GM13976 (cell line): ENCODE measurements at regions not wholly inside any gene's neighbourhood (a gene's known extent, or its start where the extent isn't known, plus 50 kb on each side); places are given as distances from the start of the nearest gene placed in this dataset.

Source experiments
- DNase-seq: peaks from one replicate; pipeline ENCODE4 v3.0.0; 2012; ENCODE audit warnings: low spot score
- in situ Hi-C: fragments of 300-500 bp; cut with MboI; formaldehyde crosslinking; loops from one replicate; pipeline ENCODE4 v1.12.0; 2022; ENCODE audit warnings: low sequenced_read_pairs, mixed read lengths, inconsistent platforms; ENCODE audit not compliant: unreplicated experiment
- TF ChIP-seq, protein P1 (sequence below): IDR thresholded peaks from 2 replicates; pipeline ENCODE4 v1.5.1; 2012; ENCODE audit warnings: borderline replicate concordance, mild to moderate bottlenecking; ENCODE audit not compliant: insufficient read depth; ENCODE audit errors: extremely low read depth, missing control alignments, control extremely low read depth

DNA sequence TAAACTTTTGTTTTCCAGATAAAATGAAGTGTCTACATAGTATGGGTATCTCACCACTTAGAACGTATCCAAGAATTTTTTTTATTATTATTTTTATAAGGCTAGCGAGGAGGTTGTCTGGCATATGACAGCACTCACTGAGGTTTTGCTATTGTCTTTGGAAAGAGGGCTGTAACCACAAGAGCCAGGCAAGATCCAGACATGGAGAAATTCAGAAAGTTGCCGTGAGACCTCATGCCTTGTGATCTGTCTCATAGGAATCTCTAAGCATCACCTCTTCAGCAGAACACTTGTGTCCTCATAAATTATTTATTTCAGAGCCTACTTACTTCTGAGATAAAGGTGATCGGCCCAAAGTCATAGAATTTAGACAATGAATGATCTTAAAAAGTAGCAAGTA, 410.8 kb downstream of the CDH11 start:
- TF ChIP-seq, protein P1, sequence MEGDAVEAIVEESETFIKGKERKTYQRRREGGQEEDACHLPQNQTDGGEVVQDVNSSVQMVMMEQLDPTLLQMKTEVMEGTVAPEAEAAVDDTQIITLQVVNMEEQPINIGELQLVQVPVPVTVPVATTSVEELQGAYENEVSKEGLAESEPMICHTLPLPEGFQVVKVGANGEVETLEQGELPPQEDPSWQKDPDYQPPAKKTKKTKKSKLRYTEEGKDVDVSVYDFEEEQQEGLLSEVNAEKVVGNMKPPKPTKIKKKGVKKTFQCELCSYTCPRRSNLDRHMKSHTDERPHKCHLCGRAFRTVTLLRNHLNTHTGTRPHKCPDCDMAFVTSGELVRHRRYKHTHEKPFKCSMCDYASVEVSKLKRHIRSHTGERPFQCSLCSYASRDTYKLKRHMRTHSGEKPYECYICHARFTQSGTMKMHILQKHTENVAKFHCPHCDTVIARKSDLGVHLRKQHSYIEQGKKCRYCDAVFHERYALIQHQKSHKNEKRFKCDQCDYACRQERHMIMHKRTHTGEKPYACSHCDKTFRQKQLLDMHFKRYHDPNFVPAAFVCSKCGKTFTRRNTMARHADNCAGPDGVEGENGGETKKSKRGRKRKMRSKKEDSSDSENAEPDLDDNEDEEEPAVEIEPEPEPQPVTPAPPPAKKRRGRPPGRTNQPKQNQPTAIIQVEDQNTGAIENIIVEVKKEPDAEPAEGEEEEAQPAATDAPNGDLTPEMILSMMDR = no peak
- DNase-seq = no peak
- in situ Hi-C loops = no loop called here

DNA sequence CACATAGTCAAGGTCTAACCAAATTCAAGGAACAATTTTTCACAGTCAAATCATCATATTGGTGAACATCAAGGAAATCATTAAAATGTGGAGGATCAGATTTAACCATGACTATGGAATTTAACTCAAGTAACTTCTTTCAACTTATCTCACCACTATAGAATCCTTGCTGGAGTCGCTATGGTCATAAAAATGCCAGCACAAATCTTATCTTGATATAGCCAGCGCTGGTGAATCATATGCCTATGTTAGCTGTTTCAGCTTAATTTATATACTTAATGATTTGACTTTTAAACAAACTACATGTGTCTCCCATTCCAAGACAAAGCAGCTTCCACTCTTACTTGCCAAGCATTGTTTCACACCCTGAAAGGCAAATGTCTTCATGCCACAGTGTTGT, 416.4 kb downstream of the CDH11 start:
- no peak for DNase-seq
- in situ Hi-C loops = no loop called here
- TF ChIP-seq, protein P1 = no peak

DNA sequence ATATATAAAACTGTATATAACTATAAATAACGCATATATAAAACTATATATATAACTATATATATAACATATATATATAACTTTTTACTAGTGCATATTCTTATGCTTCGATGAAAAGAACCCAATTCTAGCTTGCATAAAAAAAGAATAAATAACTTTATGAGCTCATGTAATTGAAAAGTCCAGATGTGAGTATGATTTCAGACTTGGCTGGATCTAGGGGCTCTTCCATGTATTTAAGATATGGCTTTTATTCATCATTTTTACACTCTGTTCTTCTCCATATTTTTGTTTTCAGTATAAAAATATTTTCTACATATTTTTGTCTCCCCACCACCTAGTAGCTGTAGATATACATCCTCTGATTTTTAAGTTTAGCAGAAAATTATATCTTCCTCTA, 417.5 kb downstream of the CDH11 start:
- in situ Hi-C loops = no loop called here
- TF ChIP-seq, protein P1 = no peak
- DNase-seq = no peak

DNA sequence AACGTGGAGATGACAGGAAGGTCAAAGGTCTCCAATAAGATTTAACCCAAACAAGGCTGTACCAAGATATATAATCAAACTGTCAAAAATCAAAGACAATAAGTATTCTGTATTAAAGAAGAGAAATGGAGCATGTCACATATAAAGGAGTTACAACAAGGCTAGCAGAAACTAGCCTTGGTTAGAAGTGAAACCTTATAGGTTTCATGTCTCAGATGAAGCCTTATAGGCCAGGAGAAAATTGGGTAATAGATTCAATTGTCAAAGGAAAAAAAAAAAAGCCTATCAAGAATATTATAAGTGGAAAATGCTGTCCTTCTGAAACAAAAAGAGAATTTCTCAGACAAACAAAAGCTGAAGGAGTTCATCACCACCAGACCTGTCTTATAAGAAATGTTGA, 419.4 kb downstream of the CDH11 start:
- TF ChIP-seq, protein P1 = no peak
- in situ Hi-C loops = no loop called here
- DNase-seq = no peak

DNA sequence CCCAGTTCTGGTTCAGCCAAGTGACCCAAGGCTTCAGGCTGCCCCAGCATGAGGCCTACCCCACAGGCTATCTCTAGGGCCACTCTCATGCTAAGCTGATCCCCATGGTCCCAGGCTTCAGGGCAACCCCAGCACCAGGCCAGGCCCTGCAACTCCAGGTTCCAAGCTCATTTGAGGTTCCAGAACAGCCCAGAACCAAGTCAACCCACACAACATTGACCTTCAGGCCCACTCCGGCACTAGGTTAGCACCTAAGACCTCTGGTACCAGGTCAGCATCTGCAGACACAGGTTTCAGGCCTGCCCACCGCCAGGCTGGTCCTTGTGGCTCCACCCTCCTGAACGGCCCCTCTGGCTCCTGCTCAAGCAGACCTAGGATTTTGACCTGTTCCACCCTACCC, 421.2 kb downstream of the CDH11 start:
- no peak for DNase-seq
- TF ChIP-seq, protein P1 = no peak
- in situ Hi-C loops = no loop called here

DNA sequence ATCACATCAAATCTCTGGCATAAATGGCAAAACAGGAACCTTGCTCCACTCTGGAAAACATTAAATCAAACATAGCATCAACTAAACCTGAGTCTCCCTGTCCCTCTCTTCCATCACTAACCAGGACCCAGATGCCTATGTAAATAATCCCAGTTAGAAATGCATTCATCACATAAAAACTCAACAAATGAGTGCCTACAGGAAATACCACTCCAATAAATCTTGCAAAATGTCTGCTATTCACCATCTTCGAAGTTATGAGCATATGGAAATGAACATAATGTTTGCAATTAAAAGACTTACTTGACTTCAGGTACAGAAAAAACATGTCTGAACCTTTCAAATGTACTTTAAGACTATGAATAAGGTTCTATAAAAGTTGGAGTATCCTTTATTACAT, 425.0 kb downstream of the CDH11 start:
- in situ Hi-C loops = no loop called here
- TF ChIP-seq, protein P1 = no peak
- no peak for DNase-seq

DNA sequence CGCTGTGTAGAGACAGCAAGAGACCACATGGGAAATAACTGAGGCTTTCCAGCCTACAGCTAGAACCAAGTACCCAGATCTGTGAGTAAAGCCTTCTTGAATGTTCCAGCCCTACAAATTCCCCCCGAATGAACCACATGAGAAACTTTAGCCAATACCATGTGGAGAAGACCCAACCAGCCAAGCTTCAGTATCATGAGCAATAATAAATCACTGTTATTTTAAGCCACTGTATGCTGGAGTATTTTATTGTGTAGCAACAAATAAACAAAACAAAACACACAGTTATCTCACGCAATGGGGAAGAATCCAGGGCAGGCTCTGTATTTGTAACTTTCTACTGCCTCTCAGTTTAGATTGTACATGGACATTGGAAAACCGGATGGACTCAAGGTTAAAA, 426.2 kb downstream of the CDH11 start:
- in situ Hi-C loops = no loop called here
- TF ChIP-seq, protein P1 = no peak

More for the DNA sequence above, 426.2 kb downstream of the CDH11 start:
- no peak for DNase-seq
